H1 (cell line): ENCODE measurements at regions not wholly inside any gene's neighbourhood (a gene's known extent, or its start where the extent isn't known, plus 50 kb on each side); places are given as distances from the start of the nearest gene placed in this dataset.

ENCODE experiments used
- CTCF ChIA-PET: fragments of 300-600 bp; sonication (Branson Sonifier 250); formaldehyde crosslinking; loops from one replicate; lab custom pipeline; 2021; ENCODE audit not compliant: partially characterized antibody; lab: Charles Lee
- POLR2A ChIA-PET: fragments of 300-600 bp; sonication (Branson Sonifier 250); formaldehyde crosslinking; loops from one replicate; lab custom pipeline; 2021; ENCODE audit warnings: inconsistent platforms; ENCODE audit not compliant: partially characterized antibody; lab: Charles Lee
- DNase-seq, 2 experiments: peaks; one replicate each; pipeline versions ENCODE4 v3.0.0 to v3.0.0-alpha.2; 2010 to 2022; ENCODE audit warnings: low spot score in 2 of 2, low read depth in 1 of 2, mixed read lengths in 1 of 2
- FAIRE-seq: peaks from 2 replicates; lab custom pipeline; 2011; peaks lifted over from hg19 to GRCh38; lab: Jason Lieb, UNC
- H2AFZ ChIP-seq: 2 replicates; pipeline ENCODE4 v1.8.1; 2012; ENCODE audit warnings: low read length, inconsistent platforms
- H2AK5ac ChIP-seq: 2 replicates; pipeline ENCODE4 v1.6.1; 2013; ENCODE audit warnings: low read depth, low read length
- H2BK120ac ChIP-seq: replicated peaks from 2 replicates; pipeline ENCODE3; 2013; ENCODE audit warnings: low read depth, low read length, inconsistent platforms
- H2BK12ac ChIP-seq: 2 replicates; pipeline ENCODE4 v1.6.1; 2013; ENCODE audit warnings: low read depth, low read length
- H2BK15ac ChIP-seq: 2 replicates; pipeline ENCODE4 v1.6.1; 2013; ENCODE audit warnings: low read length
- H2BK20ac ChIP-seq: 2 replicates; pipeline ENCODE4 v1.6.1; 2013; ENCODE audit warnings: low read length
- H2BK5ac ChIP-seq: 2 replicates; pipeline ENCODE4 v1.6.1; 2013; ENCODE audit warnings: low read depth, low read length
- H3K14ac ChIP-seq: 2 replicates; pipeline ENCODE4 v1.6.1; 2013; ENCODE audit warnings: inconsistent platforms; ENCODE audit not compliant: insufficient read length
- H3K18ac ChIP-seq: 2 replicates; pipeline ENCODE4 v1.6.1; 2013; ENCODE audit warnings: low read length; ENCODE audit errors: extremely low read depth
- H3K23ac ChIP-seq: 2 replicates; pipeline ENCODE4 v1.6.1; 2013; ENCODE audit warnings: inconsistent platforms; ENCODE audit not compliant: insufficient read length
- H3K23me2 ChIP-seq: 2 replicates; pipeline ENCODE4 v1.6.1; 2013; ENCODE audit warnings: low read depth, low read length
- H3K27ac ChIP-seq: 2 replicates; pipeline ENCODE4 v1.6.1; 2011; ENCODE audit warnings: low read depth, low read length, inconsistent platforms
- H3K27me3 ChIP-seq, 4 experiments: replicated peaks in 1 of 4; 1 replicate in 1 of 4; 2 replicates in 3 of 4; pipeline versions ENCODE4 v1.6.1 to v1.8.1; 2011 to 2013; ENCODE audit warnings: low read length in 3 of 4, mild to moderate bottlenecking in 3 of 4, inconsistent platforms in 2 of 4, mixed read lengths in 2 of 4, moderate library complexity in 1 of 4; ENCODE audit not compliant: control insufficient read depth in 3 of 4, insufficient read depth in 3 of 4; ENCODE audit errors: extremely low read depth in 1 of 4
- H3K36me3 ChIP-seq, 4 experiments: 2 replicates each; pipeline versions ENCODE4 v1.6.1 to v1.8.1; 2011 to 2013; ENCODE audit warnings: mild to moderate bottlenecking in 4 of 4, low read length in 3 of 4, moderate library complexity in 2 of 4, control low read depth in 1 of 4, inconsistent platforms in 1 of 4; ENCODE audit not compliant: insufficient read depth in 4 of 4, control insufficient read depth in 2 of 4
- H3K4ac ChIP-seq: replicated peaks from 2 replicates; pipeline ENCODE3; 2013; ENCODE audit warnings: low read length, low read depth, mixed read lengths, inconsistent platforms; ENCODE audit not compliant: insufficient read length
- H3K4me1 ChIP-seq, 4 experiments: replicated peaks in 1 of 4; 1 replicate in 1 of 4; 2 replicates in 3 of 4; pipeline versions ENCODE4 v1.6.1 to v1.8.1; 2011 to 2013; ENCODE audit warnings: low read length in 3 of 4, inconsistent platforms in 2 of 4, mixed read lengths in 1 of 4; ENCODE audit not compliant: insufficient read depth in 4 of 4, control insufficient read depth in 3 of 4
- H3K4me2 ChIP-seq, 2 experiments: 2 replicates each; pipeline versions ENCODE4 v1.6.1 to v1.8.1; 2011 to 2013; ENCODE audit warnings: low read depth in 2 of 2, low read length in 2 of 2, control low read depth in 1 of 2, inconsistent platforms in 1 of 2, mild to moderate bottlenecking in 1 of 2; ENCODE audit not compliant: insufficient read depth in 1 of 2
- H3K4me3 ChIP-seq, 4 experiments: fragments of 200-600, 300-600 bp in 1 of 4; sonication (generic), shearing (Covaris generic), sonication (Bioruptor Twin) in 1 of 4; 2 replicates each; pipeline versions ENCODE4 v1.5.1 to v1.8.1; 2011 to 2016; ENCODE audit warnings: low read length in 4 of 4, low read depth in 3 of 4, control low read depth in 2 of 4, inconsistent platforms in 2 of 4, mild to moderate bottlenecking in 2 of 4, mixed read lengths in 1 of 4, moderate library complexity in 1 of 4; ENCODE audit not compliant: insufficient read depth in 2 of 4; ENCODE audit errors: extremely low read depth in 1 of 4
- H3K56ac ChIP-seq: replicated peaks from 2 replicates; pipeline ENCODE3; 2013; ENCODE audit warnings: low read depth, mild to moderate bottlenecking, mixed read lengths, low read length, inconsistent platforms; ENCODE audit not compliant: insufficient read length
- H3K79me1 ChIP-seq: 2 replicates; pipeline ENCODE4 v1.6.1; 2013; ENCODE audit warnings: low read depth, low read length, control low read depth
- H3K79me2 ChIP-seq, 2 experiments: 2 replicates each; pipeline versions ENCODE4 v1.6.1 to v1.8.1; 2012 to 2013; ENCODE audit warnings: low read length in 2 of 2, mild to moderate bottlenecking in 2 of 2, inconsistent platforms in 1 of 2; ENCODE audit not compliant: insufficient read depth in 2 of 2, control insufficient read depth in 1 of 2
- H3K9ac ChIP-seq, 4 experiments: replicated peaks in 1 of 4; 1 replicate in 1 of 4; 2 replicates in 3 of 4; pipeline versions ENCODE4 v1.6.1 to v1.8.1; 2011 to 2013; ENCODE audit warnings: low read depth in 3 of 4, low read length in 3 of 4, control low read depth in 2 of 4, mild to moderate bottlenecking in 2 of 4, moderate library complexity in 2 of 4, inconsistent platforms in 1 of 4; ENCODE audit errors: extremely low read depth in 1 of 4
- H3K9me3 ChIP-seq, 2 experiments: 2 replicates each; pipeline versions ENCODE4 v1.6.1 to v1.8.1; 2012 to 2013; ENCODE audit warnings: mild to moderate bottlenecking in 2 of 2, moderate library complexity in 2 of 2, control low read depth in 1 of 2, inconsistent platforms in 1 of 2, low read depth in 1 of 2, low read length in 1 of 2, mixed read lengths in 1 of 2; ENCODE audit not compliant: insufficient read depth in 2 of 2
- H4K20me1 ChIP-seq, 2 experiments: replicated peaks in 1 of 2; 2 replicates each; pipeline versions ENCODE3 to v1.8.1; 2011 to 2013; ENCODE audit warnings: inconsistent platforms in 2 of 2, low read length in 2 of 2, mild to moderate bottlenecking in 1 of 2; ENCODE audit not compliant: insufficient read depth in 2 of 2, control insufficient read depth in 1 of 2
- H4K5ac ChIP-seq: 2 replicates; pipeline ENCODE4 v1.6.1; 2013; ENCODE audit warnings: low read length, low read depth, mixed read lengths, inconsistent platforms; ENCODE audit not compliant: insufficient read length
- H4K8ac ChIP-seq: 2 replicates; pipeline ENCODE4 v1.8.0; 2013; ENCODE audit warnings: mild to moderate bottlenecking, moderate library complexity, low read length, inconsistent platforms; ENCODE audit not compliant: insufficient read depth; ENCODE audit errors: extremely low read depth
- H4K91ac ChIP-seq: replicated peaks from 2 replicates; pipeline ENCODE3; 2013; ENCODE audit warnings: low read length, mixed read lengths, inconsistent platforms; ENCODE audit not compliant: insufficient read length
- CTBP2 ChIP-seq: IDR thresholded peaks from 2 replicates; pipeline ENCODE4 v1.7.0; 2011; ENCODE audit warnings: borderline replicate concordance, mild to moderate bottlenecking, moderate library complexity, mixed read lengths, low read length; ENCODE audit not compliant: insufficient read depth, insufficient read length
- EP300 ChIP-seq, 2 experiments: IDR thresholded peaks; 1 replicate in 1 of 2; 2 replicates in 1 of 2; pipeline ENCODE4 v1.6.1; 2011 to 2012; ENCODE audit warnings: low read depth in 2 of 2, low read length in 2 of 2, mild to moderate bottlenecking in 2 of 2, borderline replicate concordance in 1 of 2, inconsistent platforms in 1 of 2, moderate library complexity in 1 of 2
- HDAC2 ChIP-seq, 2 experiments: fragments of 300-600 bp in 1 of 2; sonication (generic) in 1 of 2; IDR thresholded peaks; 2 replicates each; pipeline ENCODE4 v1.6.1; 2011 to 2012; ENCODE audit warnings: low read depth in 2 of 2, low read length in 2 of 2, mild to moderate bottlenecking in 2 of 2, moderate library complexity in 2 of 2, borderline replicate concordance in 1 of 2, inconsistent platforms in 1 of 2
- JUND ChIP-seq: IDR thresholded peaks from 2 replicates; pipeline ENCODE4 v1.6.1; 2011; ENCODE audit warnings: mild to moderate bottlenecking, improper control_type of control experiment, low read length
- NRF1 ChIP-seq: IDR thresholded peaks from 2 replicates; pipeline ENCODE4 v1.6.1; 2011; ENCODE audit warnings: mild to moderate bottlenecking, low read depth, low read length, improper control_type of control experiment
- RNF2 ChIP-seq: fragments of 200-900, 300-1000 bp; sonication (generic); IDR thresholded peaks from 2 replicates; pipeline ENCODE4 v1.7.1; 2016; ENCODE audit warnings: borderline replicate concordance, low read depth, mild to moderate bottlenecking, antibody characterized with exemption, low read length; ENCODE audit not compliant: poor library complexity, severe bottlenecking; ENCODE audit errors: missing control alignments
- TAF1 ChIP-seq: IDR thresholded peaks from 2 replicates; pipeline ENCODE4 v1.6.1; 2011; ENCODE audit warnings: mild to moderate bottlenecking, low read depth, low read length
- TCF12 ChIP-seq: IDR thresholded peaks from 2 replicates; pipeline ENCODE4 v1.6.1; 2011; ENCODE audit warnings: low read depth, mild to moderate bottlenecking, low read length
- ZNF274 ChIP-seq: IDR thresholded peaks from 2 replicates; pipeline ENCODE4 v1.7.0; 2012; ENCODE audit warnings: low read length, borderline replicate concordance; ENCODE audit errors: extremely low read depth
- WGBS, 2 experiments: shearing (Covaris generic) in 1 of 2; methylation state at CpG; one replicate each; pipeline versions ENCODE4 v1.1.6 to v1.1.7; 2013 to 2015; ENCODE audit warnings: low lambda C conversion rate in 2 of 2, mixed read lengths in 2 of 2, inconsistent platforms in 1 of 2, low coverage in 1 of 2, missing lambda C conversion rate in 1 of 2; ENCODE audit not compliant: insufficient replicate concordance in 2 of 2, insufficient coverage in 1 of 2, insufficient read length in 1 of 2; ENCODE audit errors: extremely low coverage in 1 of 2, missing lambda C conversion rate in 1 of 2; 5-methylcytosine and 5-hydroxymethylcytosine counted together
- TF ChIP-seq, protein P1 (sequence below): IDR thresholded peaks from 2 replicates; pipeline ENCODE4 v1.6.1; 2012; ENCODE audit warnings: inconsistent platforms
- TF ChIP-seq, protein P2 (sequence below): IDR thresholded peaks from 2 replicates; pipeline ENCODE4 v1.6.1; 2012; ENCODE audit warnings: inconsistent platforms

DNA sequence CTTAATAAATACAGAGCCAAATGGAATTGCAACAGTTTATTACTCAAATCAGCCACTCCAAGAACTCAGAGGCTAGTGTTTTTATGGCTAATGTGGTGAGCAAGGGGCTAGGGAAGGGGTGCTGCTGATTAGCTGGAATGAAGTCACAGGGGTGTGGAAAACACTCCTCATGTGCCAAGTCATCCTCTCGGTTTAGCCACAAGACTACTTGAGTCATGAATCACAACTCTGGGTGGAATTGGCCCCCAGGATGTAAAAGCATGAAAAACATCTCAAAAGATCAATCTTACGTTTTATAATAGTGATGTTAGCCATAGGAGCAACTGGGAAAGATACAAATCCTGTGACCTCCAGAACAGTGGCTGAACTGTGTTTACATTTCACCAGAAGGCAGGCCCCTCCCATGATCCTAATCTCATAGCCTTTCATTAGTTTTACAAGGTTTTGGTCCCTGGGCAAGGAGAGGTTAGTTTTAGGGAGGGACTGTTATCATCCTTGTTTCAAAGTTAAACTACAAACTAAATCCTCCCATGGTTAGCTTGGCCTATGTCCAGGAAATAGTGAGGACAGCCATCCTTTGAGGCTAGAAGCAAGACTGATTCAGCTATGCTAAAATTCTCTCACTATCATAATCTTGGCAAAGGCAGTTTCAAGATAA, 2020.1 kb upstream of the PCDH20 start:
- no peaks in the 10 kb centered on the region for H3K23me2 ChIP-seq
- no peak overlapping the region for H2BK20ac ChIP-seq
- H4K20me1 ChIP-seq = no peaks in the 10 kb centered on the region
- FAIRE-seq (no peak), DNase-seq (no peak)
- no peak overlapping the region for H2BK120ac ChIP-seq
- H4K5ac ChIP-seq = no peak overlapping the region
- no peak overlapping the region for H3K14ac ChIP-seq
- CTCF ChIA-PET = interaction anchor here (1.5 kb wide), 1 partner anchor 11 kb away, joined by 3 read pairs; no protein-coding TSS in a partner anchor
- no peak overlapping the region for H4K91ac ChIP-seq
- POLR2A ChIA-PET = interaction anchor here (0.7 kb wide), 1 partner anchor 38 kb away, joined by 3 read pairs; no protein-coding TSS in a partner anchor
- no peaks in the 10 kb centered on the region for H3K79me1 ChIP-seq
- H2AFZ ChIP-seq = no peak overlapping the region
- H3K79me2 ChIP-seq = no peaks in the 10 kb centered on the region
- H4K8ac ChIP-seq = no peak overlapping the region
- no peak overlapping the region for H2BK15ac ChIP-seq
- H3K23ac ChIP-seq = no peak overlapping the region
- no peak overlapping the region for H3K4ac ChIP-seq
- H3K9me3 ChIP-seq = no peaks in the 10 kb centered on the region
- no peak overlapping the region for H3K27ac ChIP-seq
- H3K36me3 ChIP-seq = no peaks in the 10 kb centered on the region
- no peak overlapping the region for H2BK12ac ChIP-seq
- 94% methylated on average over 2 of the region's 2 CpGs; no CpG with 5 or more reads in 1 of the 2 experiments for WGBS, 2 experiments
- no peak overlapping the region for H2AK5ac ChIP-seq
- H3K18ac ChIP-seq = no peak overlapping the region
- H2BK5ac ChIP-seq = no peak overlapping the region
- no peak overlapping the region for H3K56ac ChIP-seq
- no peak overlapping the region for H3K9ac ChIP-seq
- H3K4me3 ChIP-seq = no peak overlapping the region
- no peak overlapping the region for H3K4me2 ChIP-seq
- no peaks in the 10 kb centered on the region for H3K27me3 ChIP-seq
- no peaks in the 10 kb centered on the region; a peak in 1 of 7 replicates for H3K4me1 ChIP-seq
- TF ChIP-seq, protein P1, sequence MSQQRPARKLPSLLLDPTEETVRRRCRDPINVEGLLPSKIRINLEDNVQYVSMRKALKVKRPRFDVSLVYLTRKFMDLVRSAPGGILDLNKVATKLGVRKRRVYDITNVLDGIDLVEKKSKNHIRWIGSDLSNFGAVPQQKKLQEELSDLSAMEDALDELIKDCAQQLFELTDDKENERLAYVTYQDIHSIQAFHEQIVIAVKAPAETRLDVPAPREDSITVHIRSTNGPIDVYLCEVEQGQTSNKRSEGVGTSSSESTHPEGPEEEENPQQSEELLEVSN = no peak
- TF ChIP-seq ZNF274 (no peak), NRF1 (no peak), JUND (no peak), HDAC2 (IDR thresholded peaks at IDR 0.05; ENCODE audit: borderline replicate concordance in 1 of 2, low read depth in 2 of 2, low read length in 2 of 2) (no peak), EP300 (IDR thresholded peaks at IDR 0.05; ENCODE audit: borderline replicate concordance in 1 of 2, low read depth in 2 of 2, low read length in 2 of 2) (no peak), TAF1 (no peak), RNF2 (no peak), TCF12 (no peak), CTBP2 (no peak)
- TF ChIP-seq, protein P2, sequence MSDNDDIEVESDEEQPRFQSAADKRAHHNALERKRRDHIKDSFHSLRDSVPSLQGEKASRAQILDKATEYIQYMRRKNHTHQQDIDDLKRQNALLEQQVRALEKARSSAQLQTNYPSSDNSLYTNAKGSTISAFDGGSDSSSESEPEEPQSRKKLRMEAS = no peak
